GM19023 (cell line): ENCODE measurements at regions not wholly inside any gene's neighbourhood (a gene's known extent, or its start where the extent isn't known, plus 50 kb on each side); places are given as distances from the start of the nearest gene placed in this dataset.

Experiments
- ATAC-seq: cut with Tn5 transposase; IDR thresholded peaks from one replicate; pipeline ENCODE4 v1.9.1; 2021; ENCODE audit warnings: mild to moderate bottlenecking, moderate library complexity; ENCODE audit not compliant: unreplicated experiment

DNA sequence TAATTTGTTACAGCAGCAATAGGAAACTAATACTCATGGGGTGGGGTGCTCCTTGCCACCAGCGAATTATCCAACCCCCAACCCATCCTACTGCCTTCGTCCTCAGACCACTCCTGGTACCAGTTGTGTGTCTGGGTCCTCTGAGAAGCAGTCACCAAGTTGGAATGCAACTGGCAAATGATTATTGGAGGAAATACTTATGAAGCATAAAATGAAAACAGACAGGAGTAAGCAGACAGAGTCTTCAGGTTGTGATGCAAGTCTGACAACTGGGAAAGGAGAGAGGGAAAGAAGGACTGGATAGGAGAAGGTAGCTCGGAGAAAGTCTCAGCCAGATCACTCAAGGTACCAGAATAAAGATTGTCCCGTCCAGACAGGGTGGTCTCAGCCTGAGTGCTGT is 181.1 kb upstream of the ARID2 start:
- ATAC-seq = no peak

DNA sequence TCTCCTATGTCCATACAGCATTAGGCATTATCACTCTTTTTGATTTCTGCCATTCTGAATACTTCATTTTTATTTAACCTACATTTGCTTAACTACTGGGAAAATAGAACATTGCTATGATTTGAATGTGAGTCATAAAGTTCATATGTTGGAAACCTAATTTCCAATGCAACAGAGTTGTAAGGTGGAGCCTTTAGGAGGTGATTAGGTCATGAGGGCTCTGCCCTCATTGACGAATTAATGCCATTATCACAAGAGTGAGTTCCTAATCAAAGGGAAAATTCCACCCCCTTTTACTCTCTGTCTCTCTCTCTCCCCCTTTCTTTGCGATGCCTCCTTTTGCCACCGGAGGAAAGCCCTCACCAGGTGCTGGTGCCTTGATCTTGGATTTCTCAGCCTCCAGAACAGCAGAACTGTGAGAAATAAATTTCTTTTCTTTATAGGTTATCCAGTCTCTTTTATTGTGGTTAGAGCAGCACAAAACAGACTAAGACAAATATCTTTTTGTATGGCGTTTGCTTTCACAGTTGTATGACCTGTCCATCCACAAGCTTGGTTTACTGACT is 180.1 kb upstream of the ARID2 start:
- ATAC-seq = no peak

DNA sequence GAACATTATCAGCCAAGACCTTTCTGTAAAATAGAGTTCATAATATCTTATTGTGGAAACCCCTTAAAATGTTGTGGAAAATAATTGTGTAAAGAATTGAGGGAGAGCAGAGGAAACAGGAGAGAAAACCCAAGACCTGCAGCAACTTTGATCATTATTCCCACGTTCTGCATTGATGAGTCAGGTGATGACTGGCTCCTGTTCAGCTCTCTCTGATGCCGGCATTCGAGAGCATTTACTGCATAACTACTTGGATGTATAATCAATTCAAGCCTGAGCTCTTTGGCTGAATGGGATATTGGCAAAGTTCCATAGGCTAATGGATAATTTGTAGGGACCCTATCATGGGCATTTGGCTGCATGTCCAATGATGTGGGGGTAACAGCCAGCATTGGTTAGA is 176.3 kb upstream of the ARID2 start:
- no peak for ATAC-seq

DNA sequence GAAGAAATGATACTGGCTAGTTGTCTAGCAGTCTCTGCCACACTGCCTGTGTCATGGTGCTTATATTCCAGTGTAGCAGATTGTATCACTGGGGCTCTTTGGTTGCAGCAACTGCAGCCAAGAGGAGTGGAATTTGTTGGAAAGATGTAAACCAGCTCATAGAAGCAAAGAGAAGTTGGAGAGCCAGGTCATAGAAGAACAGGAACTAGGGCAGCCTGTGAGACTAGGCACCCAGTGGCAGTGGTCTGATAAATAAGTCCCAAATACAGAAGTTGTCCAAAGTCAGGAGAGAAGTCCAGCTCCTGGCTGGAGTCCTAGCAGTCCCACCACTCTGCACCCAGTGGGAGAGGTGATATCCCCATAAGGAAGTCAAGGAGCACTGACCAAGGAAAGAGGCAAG is 172.5 kb upstream of the ARID2 start:
- ATAC-seq = no peak

DNA sequence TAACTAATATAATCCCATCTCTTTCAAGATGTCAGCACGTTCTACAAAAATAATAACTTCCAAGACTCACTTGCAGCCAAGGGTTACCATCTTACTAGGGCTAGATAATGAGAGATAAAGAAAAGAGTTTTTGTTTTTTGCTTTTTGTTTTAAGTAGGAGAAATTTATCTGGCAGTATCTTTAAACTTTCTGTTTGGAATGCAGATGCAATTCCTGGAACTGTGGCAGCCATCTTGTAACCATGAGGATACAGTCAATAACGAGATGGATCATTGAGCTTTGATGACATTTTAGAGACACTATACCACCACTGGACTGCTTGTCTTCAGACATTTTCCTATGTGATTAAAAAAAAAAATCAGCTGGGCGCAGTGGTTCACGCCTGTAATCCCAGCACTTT is 171.2 kb upstream of the ARID2 start:
- ATAC-seq = no peak

DNA sequence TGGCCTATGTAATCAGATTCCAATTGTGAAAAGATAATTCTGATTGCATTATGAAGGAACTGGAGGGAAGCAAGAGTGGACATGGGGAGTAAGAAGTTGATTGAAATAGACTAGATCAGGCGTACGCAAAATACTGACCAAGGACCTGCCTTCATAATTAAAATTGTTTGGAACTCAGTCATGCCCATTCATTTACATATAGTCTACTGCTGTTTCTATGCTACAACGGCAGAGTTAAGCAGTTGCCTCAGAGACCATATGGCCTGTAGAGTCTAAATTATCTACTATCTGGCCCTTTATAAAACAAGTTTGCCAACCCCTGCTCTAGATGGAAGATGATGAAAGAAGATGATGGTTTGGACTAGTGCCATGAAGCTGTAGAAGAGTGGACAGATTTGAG is 170.0 kb upstream of the ARID2 start:
- ATAC-seq = no peak

DNA sequence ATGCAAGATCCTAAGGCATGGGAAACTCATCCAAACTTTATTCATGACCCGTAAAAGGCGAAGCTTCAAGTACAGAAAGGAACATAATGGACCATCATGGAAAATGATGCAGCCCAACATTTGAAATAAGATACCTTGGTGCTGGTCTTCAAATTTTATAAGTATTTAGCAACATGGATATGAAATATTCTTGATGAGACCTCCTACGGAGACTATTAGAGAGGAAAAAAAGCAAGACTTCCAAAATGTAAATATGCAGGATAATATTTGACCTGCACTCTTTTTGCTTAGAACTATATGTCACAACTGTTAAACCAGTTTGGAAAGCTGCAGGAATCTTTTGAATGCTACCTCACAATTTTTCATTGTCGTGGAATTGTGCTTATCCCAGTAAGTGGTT is 168.8 kb upstream of the ARID2 start:
- ATAC-seq = no peak

DNA sequence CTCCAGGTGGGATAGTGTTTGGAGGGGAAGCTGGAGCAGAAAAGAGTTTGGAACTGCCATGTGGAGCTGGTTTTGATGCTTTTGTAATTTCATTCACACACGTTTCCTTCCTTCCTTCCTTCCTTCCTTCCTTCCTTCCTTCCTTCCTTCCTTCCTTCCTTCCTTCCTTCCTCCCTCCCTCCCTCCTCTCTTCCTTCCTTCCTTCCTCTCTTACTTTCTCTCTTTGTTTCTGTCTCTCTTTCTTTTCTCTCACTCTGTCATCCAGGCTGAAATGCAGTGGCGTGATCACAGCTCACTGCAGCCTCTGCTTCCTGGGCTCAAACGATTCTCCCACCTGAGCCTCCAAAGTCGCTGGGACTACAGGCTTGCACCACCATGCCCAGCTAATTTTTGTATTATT is 168.0 kb upstream of the ARID2 start:
- no peak for ATAC-seq

DNA sequence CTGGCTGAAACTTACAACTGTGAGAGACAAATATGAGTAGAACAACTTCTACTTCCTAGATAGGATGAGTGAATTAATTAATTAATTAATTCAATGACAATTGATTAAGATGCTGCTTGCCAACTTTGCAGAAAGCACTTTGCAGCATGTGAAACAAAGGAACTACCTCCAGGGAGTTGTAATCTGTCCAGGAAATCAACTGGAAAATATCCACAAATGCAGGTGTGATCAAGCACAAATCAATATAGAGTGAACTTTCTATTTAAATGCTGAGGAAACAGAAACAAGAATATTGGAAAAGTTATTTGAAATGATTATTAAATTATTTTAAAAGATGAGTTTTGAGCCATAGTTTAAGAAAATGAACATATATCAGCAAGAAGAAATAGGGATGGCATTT is 163.9 kb upstream of the ARID2 start:
- no peak for ATAC-seq

DNA sequence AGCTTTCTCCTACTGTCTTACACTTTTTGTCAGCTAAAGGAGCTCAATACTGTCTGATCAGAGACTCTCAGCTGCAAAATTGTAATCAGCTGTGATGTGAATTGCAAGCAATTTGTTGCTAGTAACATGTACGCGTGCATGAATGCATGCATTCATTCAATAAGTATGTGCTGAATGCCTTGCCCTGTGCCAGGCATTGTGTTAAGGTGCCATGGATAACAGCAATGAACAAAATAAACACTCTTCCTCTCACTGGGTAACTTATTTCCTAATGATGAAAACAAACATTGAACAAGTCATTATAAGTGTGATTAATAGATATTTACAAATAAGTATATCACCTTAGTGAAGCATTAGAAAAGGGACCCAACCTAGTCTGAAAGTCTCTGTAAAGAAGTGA is 163.2 kb upstream of the ARID2 start:
- no peak for ATAC-seq

DNA sequence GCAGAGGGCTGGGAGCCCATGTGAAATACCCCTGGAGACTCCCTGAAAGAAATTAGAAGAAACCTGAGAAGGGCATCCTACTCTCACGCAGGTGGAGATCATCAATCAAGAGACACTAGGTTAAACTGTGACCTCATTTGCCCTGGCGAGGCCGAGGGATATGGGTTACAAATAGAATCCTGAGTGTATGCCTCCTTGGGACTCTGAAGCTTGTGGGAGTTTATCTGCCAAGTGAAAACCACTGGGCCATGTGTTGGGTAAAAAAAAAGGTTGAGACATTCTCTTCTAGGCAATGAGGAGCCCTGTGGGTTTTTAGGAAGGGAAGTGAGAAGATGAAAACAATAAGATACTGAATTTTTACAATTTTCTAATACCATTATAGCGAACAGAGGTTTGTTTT is 160.7 kb upstream of the ARID2 start:
- no peak for ATAC-seq

DNA sequence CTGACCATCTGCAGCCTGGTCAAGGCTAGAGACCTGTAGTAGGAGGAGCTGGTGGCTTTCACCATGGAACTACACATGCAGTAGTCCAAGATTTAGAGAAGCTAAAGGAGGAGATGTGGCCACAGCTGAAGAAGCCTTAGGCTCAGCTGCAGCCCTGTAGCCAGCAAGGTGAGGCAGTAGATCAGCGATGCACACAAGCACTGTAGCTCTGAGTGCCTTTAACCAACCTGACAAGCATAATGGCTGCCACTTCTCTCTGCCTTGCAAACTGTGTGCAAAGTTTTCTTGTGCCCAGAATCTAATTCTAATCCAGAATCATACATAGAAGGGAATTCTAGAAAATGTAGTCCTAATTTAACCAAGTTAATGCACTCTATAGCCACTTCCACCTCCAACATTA is 159.0 kb upstream of the ARID2 start:
- ATAC-seq = no peak

DNA sequence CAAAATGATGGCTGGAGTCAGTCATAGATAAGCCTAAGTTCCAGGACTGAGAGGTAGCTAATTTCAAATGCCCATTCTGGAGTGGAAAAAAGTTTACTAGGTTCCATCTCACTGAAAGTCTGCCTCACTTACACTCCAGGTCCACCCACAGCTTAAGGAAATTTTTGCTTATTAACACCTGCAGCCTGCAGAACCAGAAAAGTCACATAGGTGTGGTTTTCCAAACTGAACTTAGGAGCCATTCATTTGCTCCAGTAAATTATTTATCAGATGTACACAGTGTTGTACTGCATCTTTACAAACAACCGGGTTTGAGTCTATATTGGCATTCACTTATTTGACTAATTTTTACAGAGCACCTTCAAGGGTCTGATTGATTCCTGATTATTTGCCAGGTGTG is 157.4 kb upstream of the ARID2 start:
- ATAC-seq = no peak

DNA sequence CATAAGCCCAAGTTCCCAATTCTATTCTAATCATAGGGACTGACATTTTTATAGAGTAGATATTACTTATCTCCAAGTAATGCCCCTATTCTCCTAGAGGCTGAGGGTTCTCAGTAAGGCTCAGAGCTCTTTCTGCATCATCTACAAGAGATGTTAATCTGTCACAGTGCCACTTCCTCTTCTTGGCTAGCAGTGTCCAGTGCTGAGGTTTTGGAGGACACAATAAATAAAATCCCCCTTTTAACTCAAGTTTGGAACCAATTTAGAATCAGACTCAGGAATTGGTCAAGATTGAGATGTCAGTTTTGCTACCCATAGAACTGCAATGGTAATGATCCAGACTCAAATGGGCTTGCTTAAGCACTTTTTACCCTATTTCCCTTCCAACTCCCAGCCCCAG is 154.1 kb upstream of the ARID2 start:
- no peak for ATAC-seq

DNA sequence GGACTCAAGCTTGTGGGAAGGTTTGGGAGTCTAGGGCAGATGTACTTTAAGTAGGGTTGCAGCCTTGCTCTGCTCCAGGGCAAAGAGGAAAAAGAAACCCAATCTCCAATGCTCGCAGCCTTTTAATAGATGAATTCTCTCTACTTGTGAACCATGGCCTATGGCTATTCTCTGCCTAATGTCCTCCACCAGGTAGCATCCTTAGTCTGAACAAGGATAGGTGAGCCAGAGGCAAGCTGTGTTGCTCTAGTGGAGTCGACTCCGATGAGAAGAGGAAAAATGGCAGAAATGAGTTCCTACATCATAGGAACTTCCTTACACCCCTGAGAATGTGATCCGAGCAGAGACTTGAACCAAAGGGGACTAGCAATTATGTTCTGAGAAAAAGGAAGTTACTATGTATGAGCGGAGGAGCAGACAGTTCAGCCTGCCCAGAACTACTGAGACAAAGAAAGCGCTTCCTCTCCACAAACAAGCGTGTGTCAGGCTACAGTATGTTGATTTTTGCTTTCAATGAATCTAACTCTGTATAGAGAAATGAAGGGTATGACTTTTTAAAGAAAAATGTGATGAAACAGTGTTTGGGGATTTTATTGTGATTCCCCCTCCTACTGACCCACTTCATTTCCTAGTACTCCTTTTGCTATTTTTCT is 153.6 kb upstream of the ARID2 start:
- peak; percentile 68 for ATAC-seq

DNA sequence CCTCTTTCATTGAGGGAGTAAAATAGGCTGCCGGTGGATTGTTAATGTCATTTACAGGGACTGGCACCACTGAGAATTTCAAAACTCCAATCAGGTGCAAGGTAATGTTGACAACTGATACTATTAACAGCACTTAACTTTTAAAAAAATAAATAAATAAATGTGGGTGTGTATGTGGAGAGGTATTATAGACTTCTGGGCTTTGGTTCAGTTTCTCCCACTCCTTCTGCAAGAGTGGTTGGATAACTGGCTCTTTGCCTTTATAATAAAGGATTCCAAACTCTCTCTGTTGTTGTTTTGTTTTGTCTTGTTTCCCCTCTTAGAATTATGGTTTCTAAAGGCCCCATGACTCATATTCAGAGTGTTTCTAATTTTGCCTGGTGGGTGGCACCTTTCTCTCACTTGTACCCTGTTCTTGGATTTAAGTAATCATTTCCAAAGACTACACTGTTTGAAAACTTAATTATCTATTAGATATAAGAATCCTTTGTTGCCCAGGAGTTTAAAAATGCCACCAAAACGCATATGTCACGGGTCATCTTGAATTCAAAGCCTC is 151.6 kb upstream of the ARID2 start:
- ATAC-seq = no peak

DNA sequence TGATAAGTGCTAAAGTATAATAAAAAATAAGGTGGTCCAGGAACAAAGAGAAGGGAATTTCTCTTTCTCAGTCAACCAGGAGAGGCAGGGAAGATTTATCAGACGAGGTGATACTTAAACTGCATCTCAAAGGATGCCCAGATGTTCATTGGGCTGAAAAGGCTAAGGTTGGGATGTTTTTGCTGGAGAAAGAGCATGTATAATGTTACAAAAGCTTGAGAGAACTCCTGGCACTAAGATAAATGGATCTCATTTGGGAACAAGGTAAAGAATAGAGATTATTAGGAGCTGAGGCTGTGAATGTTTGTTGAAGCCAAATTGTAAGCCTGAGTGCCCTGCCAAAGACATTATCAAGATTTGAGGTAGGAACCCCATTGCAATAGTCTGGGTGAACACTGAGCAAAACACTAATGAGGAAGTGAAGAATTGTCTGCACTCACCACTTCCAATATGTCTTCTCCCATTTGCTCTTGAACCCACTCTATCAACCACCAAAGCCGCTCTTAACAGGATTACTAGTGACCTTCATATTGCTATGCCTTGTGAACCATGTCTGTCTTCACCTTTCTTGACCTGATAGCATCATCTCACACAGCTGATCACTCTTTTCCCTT is 149.0 kb upstream of the ARID2 start:
- no peak for ATAC-seq

DNA sequence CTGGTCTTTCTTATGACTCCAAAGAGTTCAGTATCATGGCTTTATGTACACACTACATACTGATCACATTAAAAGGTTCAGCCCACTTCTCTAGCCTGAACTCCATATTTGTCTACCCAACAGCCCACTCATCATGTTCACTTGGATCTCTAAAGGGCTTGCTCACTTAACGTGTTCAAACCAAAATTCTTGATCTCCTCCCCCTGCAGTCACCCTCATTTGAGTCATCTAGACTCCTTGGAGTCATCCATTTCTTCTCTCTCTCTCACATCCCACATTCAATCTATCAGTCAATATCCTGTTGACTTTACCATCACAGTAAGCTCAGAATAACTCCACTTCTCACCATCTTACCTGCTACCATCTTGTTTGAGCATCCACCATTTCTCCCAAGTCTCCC is 148.4 kb upstream of the ARID2 start:
- no peak for ATAC-seq

DNA sequence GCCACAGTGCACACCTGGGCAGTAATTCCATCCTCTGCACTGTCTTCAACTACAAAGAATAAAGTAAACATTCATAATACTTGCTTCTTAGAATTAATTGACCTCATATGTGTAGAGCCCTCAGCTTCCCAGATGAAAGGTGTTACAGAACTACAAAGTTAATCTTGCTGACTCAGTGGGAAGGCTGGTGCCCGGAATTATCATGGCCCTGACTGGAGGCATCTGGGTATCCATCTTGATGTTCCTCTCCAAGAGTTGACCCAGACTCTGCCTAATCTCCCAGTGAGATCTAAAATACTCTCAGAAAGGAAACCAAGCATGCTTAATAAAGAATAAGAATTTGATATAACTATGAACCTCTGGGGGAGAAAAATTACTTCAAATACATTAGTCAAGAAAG is 147.0 kb upstream of the ARID2 start:
- no peak for ATAC-seq

DNA sequence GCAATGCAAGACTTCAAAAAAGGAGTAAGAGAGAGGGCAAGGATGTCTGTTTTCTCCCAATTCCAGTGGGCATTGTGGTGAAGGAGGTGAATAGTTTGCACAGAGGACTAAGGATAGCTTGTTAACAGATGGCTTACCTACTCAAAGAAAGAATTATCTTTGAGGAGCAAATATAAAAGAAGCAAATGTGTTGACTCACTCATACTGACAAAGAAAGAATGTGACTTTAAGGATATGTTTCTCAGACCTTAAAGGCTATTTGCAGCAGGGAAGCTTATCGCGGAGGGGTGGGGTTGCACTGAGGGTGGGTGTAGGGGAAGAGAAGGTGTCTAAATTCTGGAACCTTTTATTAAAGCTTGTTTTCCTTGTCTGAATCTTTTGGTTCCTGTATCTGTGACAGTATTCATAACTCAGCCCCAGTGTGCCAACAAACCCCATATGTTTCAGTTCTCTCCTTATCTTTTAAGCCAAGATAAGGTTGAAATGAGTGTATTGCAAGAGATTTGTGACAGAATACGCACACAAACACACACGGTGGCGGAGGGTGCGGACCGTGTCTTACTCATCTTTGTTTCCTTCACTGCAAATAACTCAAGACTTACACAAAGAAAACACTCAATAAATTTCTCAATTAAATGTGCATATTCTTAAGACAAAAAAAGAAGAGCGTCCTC is 146.4 kb upstream of the ARID2 start:
- no peak for ATAC-seq

DNA sequence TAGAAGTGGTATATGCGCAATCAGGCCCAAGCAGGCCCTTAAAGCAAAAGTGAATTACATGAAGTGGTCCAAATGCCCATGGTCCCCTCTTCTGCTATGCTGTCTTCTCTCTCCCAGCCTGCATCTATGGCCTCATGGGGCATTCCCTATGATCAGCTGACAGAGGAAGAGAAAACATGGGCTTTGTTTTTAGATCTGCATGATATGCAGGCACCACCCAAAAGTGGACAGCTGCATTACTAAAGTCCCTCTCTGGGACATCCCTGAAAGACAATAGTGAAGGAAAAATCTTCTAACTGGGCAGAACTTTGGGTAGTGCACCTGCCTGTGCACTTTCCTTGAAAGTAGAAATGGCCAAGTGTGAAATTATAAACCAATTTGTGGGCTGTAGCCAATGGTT is 145.2 kb upstream of the ARID2 start:
- no peak for ATAC-seq
